Cardiac septum (tissue), 1 donor: ENCODE measurements at regions not wholly inside any gene's neighbourhood (a gene's known extent, or its start where the extent isn't known, plus 50 kb on each side); places are given as distances from the start of the nearest gene placed in this dataset.
A peak's percentile ranks its signal among the peaks of the same experiment; 100 is the strongest.

Experiments
- DNase-seq: peaks from one replicate; pipeline ENCODE4 v3.0.0-alpha.2; 2020; ENCODE audit warnings: low spot score
- intact Hi-C: fragments of 100-400 bp; cut with DNase I; formaldehyde crosslinking; loops from one replicate; pipeline ENCODE4 v1.14.0; 2022
- donor health status: DM: no; HTN: no; CAD: no.

DNA sequence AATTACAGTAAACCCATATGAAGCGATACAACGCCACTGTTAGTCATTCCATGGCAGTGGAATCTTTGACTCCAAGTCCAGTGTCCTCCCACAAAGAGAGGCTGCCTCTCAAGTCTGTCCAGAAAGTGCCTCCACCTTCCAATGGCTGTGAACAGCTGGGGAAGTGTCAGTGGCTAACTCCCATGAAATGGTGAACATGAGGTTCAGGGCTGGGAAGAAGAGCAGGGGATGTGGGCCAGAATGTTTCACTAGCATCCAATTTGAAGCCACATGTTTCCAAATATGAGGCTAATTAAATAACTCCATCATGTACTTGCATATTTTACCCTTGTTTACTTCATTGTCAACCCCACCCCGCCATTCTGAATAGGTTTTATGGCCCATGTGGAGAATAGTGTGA, 53.1 kb upstream of the CHST15 start:
- intact Hi-C loops: no loop called here
- DNase-seq: no peak

GRCh38 chr10:124145109-124145870, 51.9 kb upstream of the CHST15 start:
- DNase-seq: peak; percentile 88
- intact Hi-C loops: no loop called here

GRCh38 chr10:124144536-124144935, 51.1 kb upstream of the CHST15 start:
- intact Hi-C loops: no loop called here
- no peak for DNase-seq

DNA sequence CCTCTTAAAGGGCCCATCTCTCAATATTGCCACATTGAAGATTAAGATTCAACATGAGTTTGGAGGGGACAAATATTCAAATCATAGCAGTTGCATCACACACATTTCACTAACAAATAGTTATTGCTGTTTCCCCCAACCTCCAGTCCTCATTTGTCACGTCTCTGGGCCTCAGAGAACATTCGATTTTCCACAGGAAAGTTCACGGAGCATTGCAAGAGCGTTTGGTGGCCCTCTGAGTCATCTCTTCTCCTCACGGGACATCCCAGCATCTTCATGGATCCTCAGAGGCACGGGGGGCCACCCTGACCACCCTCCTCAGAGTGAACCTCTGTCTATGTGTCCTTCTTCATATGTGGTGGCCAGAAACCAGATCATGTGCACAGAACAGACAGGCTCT, 50.3 kb upstream of the CHST15 start:
- intact Hi-C loops: no loop called here
- no peak for DNase-seq
